Stimulated activated CD4-positive, alpha-beta T cell treated with anti-CD3 and anti-CD28 coated beads, Interleukin-4, amount 100 ng/mL, for 24 hours (primary cell): ENCODE measurements at regions not wholly inside any gene's neighbourhood (a gene's known extent, or its start where the extent isn't known, plus 50 kb on each side); places are given as distances from the start of the nearest gene placed in this dataset.

ENCODE experiments used
- DNase-seq: peaks from one replicate; pipeline ENCODE4 v3.0.0-alpha.2; 2020

DNA sequence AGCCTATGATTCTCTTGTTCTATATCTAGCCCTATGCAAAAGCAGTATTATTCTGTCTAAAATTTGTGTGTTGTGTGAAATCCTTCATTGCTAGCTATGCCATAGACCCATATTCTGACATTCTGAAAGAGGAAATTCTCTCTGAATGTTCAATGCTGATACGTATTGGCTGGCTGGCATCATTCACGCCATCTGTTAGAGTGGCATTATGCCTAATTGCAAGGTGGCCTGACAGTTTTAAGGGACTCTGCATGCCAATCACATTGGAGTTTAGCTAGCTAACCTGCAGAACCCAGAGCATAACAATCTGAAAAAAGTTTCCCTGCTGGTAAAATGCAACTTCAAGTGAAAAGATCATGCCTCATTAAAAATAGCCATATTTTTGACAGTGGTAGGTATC lies 316.0 kb downstream of the SOX11 start:
- no peak for DNase-seq

DNA sequence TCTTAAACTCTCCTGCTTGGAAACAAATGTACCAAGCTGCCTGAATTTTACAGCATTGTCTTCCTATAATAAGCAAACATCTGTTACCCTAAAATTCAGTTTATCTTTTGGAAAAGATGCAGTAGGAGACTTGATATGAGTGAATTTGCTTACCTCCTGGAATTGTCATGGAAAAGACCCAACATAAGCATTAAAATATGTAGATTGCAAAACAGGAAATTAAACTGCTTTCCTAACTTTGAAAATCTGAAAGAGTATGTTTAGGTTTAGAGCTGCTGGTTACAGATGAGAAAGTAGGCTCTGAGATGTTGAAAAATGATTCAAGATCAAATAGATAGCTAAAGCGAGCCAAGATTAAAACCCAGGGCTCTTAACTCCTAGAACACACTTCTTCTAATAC lies 316.5 kb downstream of the SOX11 start:
- DNase-seq = no peak

DNA sequence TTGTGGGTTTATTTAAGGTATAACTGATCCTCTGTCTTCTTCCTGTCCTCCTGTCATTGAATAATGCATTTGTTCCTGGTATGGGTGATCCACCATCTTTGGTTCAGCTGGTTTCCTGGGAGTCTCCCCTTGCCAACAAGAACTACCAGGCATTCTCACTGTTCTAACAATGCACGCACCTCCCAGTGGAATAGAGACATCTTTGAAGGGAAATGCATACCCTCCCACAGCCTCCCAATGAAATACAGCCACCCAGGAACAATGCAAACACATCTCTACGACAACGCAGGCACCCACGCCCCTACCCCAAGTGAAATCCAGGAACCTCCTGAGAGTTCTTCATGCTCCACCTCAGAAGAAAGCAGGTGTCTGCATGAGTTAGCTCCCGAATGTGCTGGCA lies 318.0 kb downstream of the SOX11 start:
- DNase-seq = no peak

DNA sequence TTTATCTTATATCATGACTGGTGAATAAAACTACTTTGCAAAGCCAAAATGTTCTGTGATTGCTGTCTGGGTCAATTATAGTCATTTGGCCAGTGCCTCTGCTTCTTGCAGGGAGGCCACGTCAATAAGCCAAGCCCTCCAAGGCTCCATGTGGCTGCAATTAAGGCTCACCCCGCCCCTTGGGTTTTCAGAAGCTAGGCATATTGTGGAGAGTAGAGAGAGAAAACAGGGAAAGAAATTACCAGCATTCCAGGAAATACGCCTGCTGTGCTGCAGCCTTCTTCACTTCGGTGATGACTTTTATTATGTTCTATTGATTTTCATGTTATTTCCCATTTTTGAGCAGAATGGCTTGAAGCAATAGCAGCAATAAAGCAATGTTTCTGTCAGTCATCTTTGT lies 319.7 kb downstream of the SOX11 start:
- DNase-seq = no peak

DNA sequence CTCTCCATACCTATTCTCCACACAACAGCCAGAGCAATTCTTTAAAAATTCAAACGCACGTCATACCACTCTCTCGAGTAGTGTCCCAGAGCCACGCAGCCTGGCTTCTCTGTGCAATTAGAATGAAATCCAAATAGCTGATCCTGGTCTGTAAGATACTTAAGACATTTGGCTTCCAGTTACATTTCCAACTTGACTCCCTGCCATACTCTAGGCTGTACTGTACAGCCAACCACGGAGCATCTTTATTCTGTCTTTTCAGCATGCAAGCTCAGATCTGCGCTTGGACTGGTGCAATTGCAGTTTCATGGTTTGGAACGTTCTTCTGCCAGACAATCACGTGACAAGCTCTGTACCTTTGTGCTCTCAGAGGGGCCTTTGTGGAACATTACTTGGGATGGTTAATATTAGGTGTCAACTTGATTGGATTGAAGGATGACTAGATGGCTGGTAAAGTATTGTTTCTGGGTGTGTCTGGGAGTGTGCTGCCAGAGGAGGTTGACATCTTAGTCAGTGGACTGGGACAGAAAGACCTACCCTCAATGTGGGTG lies 325.6 kb downstream of the SOX11 start:
- DNase-seq = no peak

DNA sequence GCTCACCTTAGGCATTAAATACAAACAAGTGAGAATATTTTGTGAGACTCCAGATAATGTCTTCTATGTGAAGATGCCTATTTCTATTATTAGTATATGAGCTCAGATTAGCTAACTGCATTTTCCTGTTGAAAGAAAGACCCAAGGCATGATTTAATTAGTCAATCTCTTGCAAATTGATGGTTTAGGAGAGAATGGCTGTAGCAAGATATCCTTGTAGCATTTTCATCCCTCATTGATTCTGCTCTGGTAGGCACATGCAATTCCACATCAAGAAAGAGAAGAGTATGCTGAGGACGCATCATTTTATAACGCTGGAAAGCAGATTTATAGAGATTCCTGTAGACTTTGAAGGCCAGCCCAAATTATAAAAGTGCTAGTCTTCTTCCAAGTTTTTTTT lies 332.0 kb downstream of the SOX11 start:
- DNase-seq = no peak

DNA sequence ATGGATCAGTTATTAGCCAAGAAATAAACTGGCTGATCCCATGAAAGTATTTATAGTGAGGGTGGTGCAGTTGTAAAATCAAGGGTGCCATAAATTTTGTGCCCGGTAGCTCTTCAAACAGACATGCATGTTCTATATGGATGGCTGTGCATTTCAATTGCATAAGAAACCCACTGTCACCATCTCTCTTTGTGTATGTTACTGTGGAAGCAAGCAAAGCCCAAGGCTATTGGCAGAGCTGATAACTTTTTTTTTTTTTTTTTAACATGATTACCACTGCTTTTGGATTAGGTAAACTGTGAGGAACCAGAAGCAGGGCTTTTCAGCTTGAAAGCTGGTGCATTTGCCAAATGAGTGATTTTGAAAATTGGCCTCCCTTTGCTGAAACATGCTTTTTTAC lies 332.6 kb downstream of the SOX11 start:
- DNase-seq = no peak

DNA sequence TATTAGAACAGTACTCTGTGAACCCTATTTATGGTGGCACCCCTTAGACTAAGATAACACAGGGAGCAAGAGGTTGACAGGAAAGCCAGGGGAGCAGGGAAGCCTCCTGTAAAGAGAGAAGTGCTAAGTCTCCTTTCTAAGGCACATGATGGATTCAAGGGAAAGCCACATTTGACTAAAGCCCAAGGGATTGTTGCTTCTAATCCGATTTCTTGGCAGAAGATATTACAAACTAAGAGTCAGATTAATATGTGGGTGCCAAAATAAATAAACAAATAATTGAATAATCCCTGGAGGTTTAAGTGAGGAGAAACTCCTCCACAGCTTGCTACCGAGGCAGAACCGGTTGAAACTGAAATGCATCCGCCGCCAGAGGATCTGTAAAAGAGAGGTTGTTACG lies 333.2 kb downstream of the SOX11 start:
- no peak for DNase-seq

DNA sequence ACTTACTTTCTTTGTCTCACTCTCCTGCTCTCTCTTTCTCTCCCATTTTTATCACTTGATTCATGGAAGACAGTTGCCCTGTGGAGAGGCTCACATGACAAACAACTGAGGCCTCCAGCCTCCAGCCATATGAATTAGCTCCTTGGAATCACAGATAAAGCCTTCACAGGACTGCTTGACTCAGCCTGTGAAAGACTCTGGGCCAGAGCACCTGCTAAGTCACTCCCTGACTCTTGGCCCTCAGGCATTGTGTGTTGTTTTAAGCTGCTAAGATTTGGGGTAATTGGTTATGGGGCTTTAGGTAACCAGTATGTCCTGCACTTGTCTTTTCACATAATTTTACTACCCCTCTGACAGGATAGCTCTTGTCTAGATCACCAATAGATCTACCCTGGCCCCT lies 334.9 kb downstream of the SOX11 start:
- DNase-seq = no peak

DNA sequence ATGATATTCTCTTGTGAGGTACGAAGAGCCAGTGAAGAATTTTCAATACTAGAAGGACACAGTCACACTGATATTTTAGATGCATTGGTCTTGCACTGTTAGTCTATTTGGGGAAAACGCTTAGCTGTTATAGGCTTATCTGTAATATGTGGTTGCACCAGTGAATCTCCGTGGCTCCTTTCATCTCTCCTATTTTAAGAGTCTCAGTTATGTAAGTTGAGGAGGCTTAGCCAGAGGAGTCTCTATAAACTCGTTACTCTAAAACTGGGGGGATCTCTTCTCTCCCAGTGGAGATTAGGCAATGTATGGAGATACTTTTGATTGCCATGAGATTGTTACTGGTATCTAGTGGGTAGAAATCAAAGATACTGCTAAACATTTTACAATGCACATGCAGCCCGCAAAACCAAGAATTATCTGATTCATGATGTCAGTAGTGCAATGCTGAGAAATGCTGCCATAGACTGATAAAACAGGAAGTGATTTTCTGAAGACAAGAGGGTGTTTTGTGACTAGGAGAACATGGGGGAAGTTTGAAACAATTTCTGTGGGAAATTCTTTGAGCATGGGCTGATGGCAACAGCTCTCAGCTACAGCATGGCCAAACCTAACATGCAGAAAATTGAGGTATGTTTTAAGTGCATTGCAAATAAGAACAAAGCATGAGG lies 339.1 kb downstream of the SOX11 start:
- no peak for DNase-seq

DNA sequence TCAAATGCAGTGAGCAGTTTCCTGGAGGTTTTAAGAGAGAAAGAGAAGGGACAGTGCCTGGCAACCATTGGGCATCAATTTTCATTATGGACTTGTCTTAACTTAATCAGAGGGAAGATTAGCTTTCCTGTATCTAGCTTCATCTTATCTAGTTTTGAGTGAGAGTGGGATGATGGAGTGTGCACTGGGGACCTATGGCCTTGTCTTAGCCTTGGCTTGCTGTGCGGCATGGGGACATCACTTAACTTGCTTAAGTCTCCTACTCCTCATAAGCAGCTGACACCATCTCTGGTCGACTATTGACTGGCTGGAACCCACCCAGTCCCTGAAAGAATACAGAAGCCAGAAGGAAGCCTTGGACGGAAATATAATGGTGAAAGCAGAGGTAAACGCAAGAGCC lies 344.0 kb downstream of the SOX11 start:
- no peak for DNase-seq

DNA sequence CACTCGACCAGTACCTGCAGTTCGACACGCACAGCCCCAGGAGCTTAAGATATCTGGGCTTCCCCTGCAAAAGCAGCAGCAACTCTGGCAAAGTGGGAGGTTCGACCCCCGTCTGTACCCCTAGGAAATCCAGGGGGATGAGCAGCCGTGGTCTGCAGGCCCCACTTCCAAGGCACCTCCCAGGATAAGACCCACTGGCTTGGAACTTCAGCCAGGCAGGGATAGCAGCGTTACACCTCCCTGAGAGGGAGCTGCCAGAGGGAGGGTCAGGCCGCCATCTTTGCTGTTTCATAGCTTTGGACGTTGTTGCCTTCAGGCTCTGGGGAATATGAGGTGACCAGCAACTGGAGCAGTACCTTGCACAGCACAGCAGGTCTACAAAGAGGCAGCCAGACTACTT lies 351.1 kb downstream of the SOX11 start:
- no peak for DNase-seq

DNA sequence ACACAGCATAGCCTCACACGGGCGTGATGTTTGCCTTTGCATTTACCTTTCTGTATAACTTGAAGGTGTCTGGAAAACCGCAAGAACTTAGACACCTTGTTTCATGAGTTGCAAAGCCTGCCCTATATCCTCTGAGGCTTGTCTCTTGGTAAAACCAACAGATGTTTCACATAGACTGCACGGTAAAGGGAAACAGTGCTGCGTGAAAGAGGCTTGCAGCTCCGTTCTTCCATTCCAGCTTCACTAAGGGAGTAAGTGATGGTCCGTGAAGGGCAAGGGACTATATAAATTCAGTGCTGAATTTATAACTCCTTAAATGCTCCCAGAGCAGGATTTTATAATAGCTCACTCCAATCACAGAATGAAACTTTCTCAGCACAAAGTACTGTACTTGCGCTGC lies 360.5 kb downstream of the SOX11 start:
- no peak for DNase-seq

DNA sequence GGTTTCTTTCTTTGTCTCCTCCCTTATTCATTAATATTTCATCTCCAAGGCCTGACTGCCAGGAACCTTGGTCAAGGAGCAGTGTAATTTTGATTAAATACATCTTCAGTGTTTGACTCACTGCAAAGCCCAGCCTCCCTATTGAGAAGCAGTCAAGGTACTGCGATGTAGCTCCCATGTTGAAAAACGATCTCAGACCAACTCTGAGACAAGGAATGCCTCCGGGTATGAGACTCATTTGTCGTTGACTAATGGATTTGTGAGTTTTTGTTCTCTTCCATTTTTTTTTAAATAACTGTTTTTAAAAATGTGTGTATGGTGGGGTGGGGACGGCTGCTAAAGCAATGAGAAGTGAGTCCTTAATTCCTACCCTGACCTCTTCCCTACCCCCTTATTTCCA lies 361.6 kb downstream of the SOX11 start:
- no peak for DNase-seq

DNA sequence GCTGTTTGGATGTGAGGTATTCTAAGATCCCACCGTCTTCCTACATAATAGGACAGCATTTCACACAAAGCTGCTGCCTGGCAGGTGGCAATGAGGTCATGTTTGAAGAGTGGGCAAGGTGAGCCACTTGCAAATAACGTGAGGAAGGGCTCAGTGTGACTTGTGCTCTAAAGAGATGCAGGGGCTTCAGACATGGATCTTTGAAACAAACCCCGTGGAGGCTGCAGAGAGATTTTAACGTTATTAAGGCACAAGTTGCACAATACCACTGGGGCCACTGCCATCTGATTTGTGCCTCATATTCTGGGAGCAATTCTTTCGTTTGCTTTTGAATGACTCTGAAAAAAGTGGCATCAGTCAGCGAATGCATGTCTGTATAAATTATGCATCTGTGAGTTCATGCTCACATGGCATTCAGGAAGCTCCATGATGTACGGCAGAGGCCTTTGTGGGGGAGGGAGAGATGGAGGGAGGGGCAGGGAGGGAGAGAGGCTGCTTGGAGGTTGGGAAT lies 362.0 kb downstream of the SOX11 start:
- DNase-seq = no peak

DNA sequence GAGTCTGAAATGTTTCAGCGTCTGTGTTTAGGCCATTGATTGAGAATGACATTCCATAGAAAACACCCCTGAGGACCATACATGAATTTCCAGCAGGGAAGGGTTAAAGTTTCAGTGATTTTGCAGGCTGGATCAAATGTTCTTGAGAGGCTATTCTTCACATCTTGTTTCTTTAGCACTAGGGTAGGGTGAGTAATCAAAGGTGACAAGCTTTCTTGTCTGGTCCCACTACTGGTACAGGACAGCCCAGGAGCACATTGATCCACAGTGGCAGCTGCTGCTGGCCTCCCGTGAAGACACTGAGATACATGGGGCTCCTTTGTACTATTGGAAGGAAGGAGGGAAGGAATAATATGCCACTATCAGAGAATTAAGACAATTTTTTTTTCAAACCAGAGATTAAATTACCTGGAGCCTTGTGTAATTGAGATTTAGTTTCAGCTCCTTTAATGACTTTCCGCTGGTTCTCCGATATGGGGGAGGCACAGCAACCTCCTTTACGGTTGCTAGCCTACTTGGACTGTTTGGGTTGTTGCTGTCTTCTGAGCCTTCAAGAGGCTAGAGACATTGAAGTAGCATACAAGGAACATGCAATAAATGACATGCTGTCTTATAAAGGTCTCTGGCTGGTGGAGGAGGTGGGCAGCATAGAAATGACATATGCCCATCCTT lies 368.9 kb downstream of the SOX11 start:
- no peak for DNase-seq

DNA sequence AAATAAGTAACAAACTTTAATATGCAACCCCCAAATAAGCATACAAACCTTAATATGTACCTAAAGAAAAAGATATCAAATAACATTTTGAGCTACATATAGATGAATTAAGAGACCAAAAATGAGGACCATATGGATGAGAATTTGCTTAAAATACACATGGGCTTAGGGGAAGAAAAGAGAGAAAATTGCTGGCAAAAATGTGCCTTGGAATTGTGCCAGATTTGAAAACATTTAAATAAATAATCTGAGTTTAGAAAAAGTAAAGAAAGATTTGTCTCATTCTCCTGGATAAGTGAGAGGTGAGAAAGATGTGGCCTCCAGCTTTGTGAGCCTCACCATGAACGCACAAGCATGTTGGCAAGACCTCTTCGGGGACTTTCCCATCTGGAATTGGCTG lies 372.6 kb downstream of the SOX11 start:
- no peak for DNase-seq

DNA sequence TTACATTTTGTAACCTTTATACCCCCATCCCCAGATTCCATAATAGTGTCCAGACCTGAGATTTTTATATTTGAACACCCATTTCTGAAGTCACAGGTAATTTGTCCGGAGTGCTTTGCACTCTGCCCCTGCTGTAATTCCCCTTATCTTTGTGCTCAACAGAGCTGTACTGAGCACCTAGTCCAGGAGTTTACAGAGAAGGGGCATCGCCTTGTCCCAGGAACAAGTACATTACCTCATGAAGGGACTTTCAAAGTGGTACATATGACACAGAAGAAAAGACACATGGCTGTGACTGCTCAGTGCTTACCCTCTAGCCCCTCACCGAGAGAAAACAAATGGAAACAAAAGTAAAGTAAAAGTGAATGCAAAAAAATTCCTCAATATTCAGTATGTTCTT lies 373.5 kb downstream of the SOX11 start:
- DNase-seq = no peak

DNA sequence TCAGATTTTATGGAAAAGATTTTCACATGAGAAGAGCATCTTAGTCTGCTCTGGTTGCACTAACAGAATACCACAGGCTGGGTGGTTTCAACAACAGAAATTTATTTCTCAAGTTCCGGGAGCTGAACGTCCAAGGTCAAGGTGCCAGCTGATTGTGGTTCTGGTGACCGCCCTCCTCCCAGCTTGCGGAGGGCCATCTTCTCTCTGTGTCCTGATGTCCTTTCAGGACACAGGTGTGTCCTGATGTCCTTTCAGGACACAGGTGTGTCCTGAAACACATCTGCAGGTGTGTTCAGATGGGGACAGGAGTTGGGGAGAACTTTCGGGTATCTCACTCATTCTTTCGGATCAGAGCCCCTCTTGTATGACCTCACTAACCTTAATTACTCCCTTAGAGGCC lies 374.9 kb downstream of the SOX11 start:
- no peak for DNase-seq

DNA sequence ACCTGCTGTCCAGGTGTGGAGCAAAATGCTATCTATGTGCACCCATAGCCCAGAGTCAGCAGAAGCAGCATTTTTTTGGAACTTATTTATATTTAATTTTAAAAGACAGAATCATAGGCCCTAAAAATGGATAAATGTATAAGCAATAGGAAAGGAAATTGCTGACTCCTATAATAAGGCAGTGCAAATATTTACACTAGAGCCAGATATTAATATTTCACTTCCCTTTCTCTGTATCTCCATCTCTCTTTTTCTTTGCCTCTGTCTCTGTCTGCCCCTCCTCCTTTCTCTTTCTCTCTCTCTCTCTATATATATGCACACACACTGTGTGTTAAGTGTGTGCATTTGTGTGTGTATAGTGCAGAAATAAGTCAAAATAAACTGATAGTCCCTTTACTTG lies 375.6 kb downstream of the SOX11 start:
- DNase-seq = no peak

DNA sequence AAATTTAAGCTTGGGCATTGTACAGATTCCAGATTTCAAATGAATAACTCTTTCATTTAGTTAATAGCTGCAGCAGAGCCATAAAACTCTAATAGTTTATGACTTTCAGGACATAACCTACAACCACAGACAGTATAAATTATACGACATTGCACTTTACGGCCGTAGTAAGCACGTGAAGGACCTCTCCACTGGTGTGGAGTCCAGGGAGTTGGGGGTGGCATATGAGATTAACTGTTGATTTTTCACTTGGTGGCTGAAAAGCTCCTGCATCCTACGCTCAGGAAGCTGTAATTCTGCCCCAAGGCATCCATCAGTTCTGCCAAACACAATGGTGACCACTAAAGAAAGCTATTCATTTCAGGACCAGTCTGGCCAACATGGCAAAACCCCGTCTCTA lies 376.2 kb downstream of the SOX11 start:
- no peak for DNase-seq

DNA sequence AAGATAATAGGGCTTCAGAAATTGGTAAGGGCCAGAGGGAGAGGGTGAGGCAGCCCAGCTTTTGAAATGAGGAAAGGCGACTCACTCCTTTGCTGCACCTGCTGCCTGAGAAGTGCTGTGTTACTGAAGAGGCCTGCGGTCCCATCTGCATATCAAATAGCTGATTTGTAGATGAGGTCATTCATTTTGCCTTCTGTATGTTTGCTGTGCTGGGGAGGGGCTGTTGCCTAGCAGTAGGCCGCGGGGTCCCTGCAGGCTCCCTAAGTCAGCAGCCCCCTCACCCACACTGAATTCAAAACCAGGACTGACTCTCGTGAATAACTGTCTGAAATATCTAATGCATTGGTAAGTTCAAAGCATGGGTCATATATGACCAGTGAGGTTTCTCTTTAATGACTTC lies 377.2 kb downstream of the SOX11 start:
- DNase-seq = no peak

DNA sequence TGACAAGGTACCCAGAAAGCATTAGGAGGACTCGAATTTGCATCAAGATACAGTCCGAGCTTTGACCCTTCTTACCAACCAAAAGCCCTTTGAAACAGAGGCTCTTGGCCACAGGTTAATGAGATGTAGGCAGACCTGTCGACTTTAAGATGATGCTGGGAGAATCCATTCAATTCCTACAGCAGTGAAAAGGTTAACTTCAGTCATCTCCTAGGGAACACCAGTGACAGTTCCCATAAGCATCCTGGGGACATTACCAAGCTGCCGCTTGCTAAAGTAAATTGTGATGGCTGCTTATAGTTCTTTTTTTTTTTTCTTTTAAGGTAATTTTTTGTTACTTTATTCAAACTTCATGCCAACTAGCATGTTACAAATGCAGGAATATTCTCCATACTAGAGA lies 379.3 kb downstream of the SOX11 start:
- no peak for DNase-seq

DNA sequence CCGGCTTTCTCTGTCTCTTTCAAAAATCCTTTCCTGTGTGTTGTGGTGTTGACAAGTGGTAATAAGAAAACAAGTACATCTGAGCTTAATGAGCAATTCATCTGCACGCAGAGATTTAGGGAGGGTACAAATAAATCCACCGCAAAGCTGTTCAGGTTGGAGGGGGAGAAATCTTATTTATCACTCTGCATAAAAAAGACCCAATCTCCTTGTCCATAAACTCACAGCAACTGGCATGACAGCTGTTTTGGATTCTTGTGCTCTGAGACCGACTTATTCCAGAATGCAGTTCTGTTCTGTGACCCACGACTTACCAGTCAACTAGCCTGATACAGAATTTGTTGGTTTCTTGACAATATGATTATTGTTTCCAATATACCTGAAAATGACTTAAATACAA lies 380.1 kb downstream of the SOX11 start:
- DNase-seq = no peak

DNA sequence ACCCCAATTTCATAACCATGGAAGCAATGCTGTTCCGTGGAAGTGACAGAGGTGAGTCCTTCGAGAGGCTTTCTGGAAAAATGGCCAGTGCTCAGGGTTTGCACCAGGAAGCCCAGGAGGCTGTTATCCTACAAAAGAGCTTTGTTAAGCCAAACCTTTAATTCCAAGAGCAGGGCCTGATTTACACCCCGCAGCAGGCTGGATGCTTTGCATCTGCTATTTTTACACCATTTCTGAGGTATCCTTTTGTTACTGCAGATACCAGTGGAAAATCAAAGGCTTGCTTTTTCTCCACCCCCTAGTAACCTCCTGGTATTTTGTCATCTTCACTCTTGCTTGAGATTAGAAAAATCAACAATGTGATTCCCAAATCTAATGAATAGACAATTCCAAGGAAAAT lies 380.6 kb downstream of the SOX11 start:
- no peak for DNase-seq
